ENCODE measurements at regions not wholly inside any gene's neighbourhood (a gene's known extent, or its start where the extent isn't known, plus 50 kb on each side); places are given as distances from the start of the nearest gene placed in this dataset.

GRCh38 chr13:84211048-84211447, 328.8 kb upstream of the SLITRK1 start:
- TF ChIP-seq CTCF (IDR thresholded peaks at IDR 0.05; ENCODE audit: low read depth, low read length) (no peak), EZH2phosphoT487 (IDR thresholded peaks at IDR 0.05; ENCODE audit: low read depth) (no peak)
